RWPE2 (cell line): ENCODE measurements at regions not wholly inside any gene's neighbourhood (a gene's known extent, or its start where the extent isn't known, plus 50 kb on each side); places are given as distances from the start of the nearest gene placed in this dataset.

ENCODE experiments used
- ATAC-seq: fragments of 200-7000 bp; cut with Tn5 transposase; 3 replicates; pipeline ENCODE4 v1.9.1; 2021; ENCODE audit warnings: low read depth
- DNase-seq: peaks from one replicate; pipeline ENCODE4 v3.0.0-alpha.2; 2020; ENCODE audit warnings: low spot score
- H3K27ac ChIP-seq: fragments of 450-650 bp; 2 replicates; pipeline ENCODE4 v1.5.1; 2017; ENCODE audit warnings: mild to moderate bottlenecking; ENCODE audit not compliant: poor library complexity, severe bottlenecking
- H3K27me3 ChIP-seq: fragments of 250-450 bp; sonication (Bioruptor Pico); 2 replicates; pipeline ENCODE4 v1.5.1; 2021; ENCODE audit warnings: mild to moderate bottlenecking, moderate library complexity; ENCODE audit not compliant: insufficient read depth, poor library complexity, severe bottlenecking
- H3K36me3 ChIP-seq: fragments of 250-450 bp; sonication (Bioruptor Pico); 2 replicates; pipeline ENCODE4 v1.5.1; 2020; ENCODE audit warnings: low read depth, mild to moderate bottlenecking, moderate library complexity
- H3K4me1 ChIP-seq: fragments of 250-450 bp; sonication (Bioruptor Pico); 2 replicates; pipeline ENCODE4 v1.5.1; 2021; ENCODE audit warnings: mild to moderate bottlenecking, moderate library complexity; ENCODE audit not compliant: insufficient read depth, poor library complexity, severe bottlenecking
- H3K4me3 ChIP-seq: fragments of 250-450 bp; sonication (Bioruptor Pico); 2 replicates; pipeline ENCODE4 v1.5.1; 2021; ENCODE audit warnings: mild to moderate bottlenecking, moderate library complexity; ENCODE audit not compliant: severe bottlenecking
- H3K9me3 ChIP-seq: fragments of 250-450 bp; sonication (Bioruptor Pico); 2 replicates; pipeline ENCODE4 v1.5.1; 2021; ENCODE audit warnings: mild to moderate bottlenecking, moderate library complexity; ENCODE audit not compliant: severe bottlenecking
- CTCF ChIP-seq: fragments of 450-650 bp; IDR thresholded peaks from one replicate; pipeline ENCODE4 v1.5.1; 2017; ENCODE audit warnings: mild to moderate bottlenecking, moderate library complexity; ENCODE audit not compliant: poor library complexity, severe bottlenecking

DNA sequence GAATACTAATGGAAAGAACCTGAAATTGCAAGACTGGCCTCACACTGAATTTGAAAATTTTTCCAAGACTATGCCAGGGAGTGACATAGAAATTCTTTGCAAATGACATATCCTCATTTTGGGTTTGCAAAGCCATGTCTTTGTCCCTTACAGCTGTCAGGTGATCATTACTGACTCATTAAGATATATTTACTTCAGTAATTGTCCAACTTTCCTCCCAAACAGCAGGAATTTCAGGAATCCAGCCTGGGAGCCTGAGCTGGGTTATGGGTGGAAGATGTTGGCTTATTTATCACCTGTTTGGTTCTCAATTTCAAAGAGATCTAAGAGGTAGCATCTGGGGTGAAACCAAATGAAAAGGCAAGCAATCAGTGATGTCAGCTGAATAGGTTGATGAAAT lies 111.6 kb upstream of the ACP3 start:
- TF ChIP-seq CTCF, result no peak

DNA sequence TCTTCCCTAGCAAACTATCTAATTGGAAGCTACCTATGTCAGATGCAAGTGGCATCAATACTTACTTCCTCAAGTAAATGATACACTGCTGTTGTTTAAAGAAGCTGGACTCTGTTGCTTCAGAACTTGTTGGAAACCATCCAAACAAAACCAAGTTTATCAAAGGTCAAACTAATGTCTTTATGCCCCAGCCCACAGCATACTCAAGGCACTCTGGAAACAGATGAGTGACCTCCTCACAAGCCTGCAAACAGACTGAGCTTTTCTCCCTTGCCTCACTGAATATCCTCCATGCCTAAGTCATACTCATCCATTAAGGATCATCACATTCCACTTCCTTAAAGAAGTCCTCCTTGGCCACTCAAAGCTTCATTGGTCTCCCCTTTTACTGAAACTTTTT lies 107.4 kb upstream of the ACP3 start:
- Histone ChIP-seq H3K27ac (no peak overlapping the region), H3K4me3 (no peak overlapping the region), H3K27me3 (no peaks in the 10 kb centered on the region), H3K36me3 (no peaks in the 10 kb centered on the region), H3K9me3 (no peaks in the 10 kb centered on the region), H3K4me1 (no peaks in the 10 kb centered on the region)
- ATAC-seq (no peak; the same call in 2 of the 3 replicates), DNase-seq (no peak)
- TF ChIP-seq CTCF, result no peak

More for the DNA sequence above, 111.6 kb upstream of the ACP3 start:
- Histone ChIP-seq H3K36me3 (no peaks in the 10 kb centered on the region), H3K27ac (no peak overlapping the region), H3K4me1 (no peaks in the 10 kb centered on the region), H3K4me3 (no peak overlapping the region), H3K9me3 (no peaks in the 10 kb centered on the region), H3K27me3 (no peaks in the 10 kb centered on the region)
- no peak for ATAC-seq
- DNase-seq, result no peak

DNA sequence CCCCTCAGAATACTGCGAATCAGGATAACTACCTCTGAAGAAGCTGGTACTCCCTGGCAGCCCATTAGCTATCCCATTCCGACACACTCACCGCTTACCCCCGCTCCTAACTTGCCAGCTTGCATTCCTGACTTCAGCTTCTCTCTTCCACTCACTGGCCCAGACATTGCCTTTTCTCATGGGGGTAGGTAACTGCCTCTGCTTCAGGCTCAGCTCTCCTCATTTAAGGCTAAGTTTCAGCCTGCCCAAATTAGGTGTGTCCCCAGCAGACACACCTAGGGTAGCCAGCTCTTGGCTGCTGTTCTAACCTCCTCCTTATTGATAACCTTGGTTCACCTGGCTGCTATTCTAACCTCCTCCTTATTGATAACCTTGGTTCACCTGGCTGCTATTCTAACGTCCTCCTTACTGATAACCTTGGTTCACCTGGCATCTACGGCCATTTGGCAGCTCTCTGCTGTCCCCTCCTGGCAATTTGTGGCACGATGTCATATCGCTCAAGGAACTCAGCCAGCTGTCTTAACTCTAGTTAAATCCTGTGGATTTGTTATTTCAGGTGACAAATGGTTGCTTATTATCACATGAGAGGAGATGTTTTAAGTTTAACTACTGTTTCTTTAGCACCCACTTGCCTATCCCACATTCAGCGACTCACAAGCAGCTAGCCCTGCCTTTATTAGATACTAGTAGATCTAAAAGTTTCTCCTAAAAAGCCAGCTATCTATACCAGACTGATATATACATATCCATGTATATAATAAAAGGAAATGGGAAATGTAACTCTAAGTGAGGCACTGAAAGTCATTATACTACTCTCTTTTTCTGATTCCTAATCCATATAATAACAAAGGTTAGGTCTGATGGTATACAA lies 106.5 kb upstream of the ACP3 start:
- peak; percentile 80 for TF ChIP-seq CTCF
- H3K27ac ChIP-seq, result no peak overlapping the region
- H3K4me1 ChIP-seq, result no peaks in the 10 kb centered on the region
- no peaks in the 10 kb centered on the region for H3K9me3 ChIP-seq
- no peak overlapping the region for H3K4me3 ChIP-seq
- H3K27me3 ChIP-seq, result no peaks in the 10 kb centered on the region
- no peak for DNase-seq
- ATAC-seq, result peak; percentile 70; the same call in 2 of the 3 replicates
- no peaks in the 10 kb centered on the region for H3K36me3 ChIP-seq

GRCh38 chr3:132211896-132212295 lies 105.3 kb upstream of the ACP3 start:
- Histone ChIP-seq H3K27ac (no peak overlapping the region), H3K9me3 (no peaks in the 10 kb centered on the region), H3K4me1 (no peaks in the 10 kb centered on the region), H3K36me3 (no peaks in the 10 kb centered on the region), H3K4me3 (no peak overlapping the region), H3K27me3 (no peaks in the 10 kb centered on the region)
- no peak for ATAC-seq
- no peak for TF ChIP-seq CTCF
- no peak for DNase-seq
